Putamen (tissue), 1 donor: ENCODE measurements at regions not wholly inside any gene's neighbourhood (a gene's known extent, or its start where the extent isn't known, plus 50 kb on each side); places are given as distances from the start of the nearest gene placed in this dataset.

Experiments used
- DNase-seq: peaks from one replicate; pipeline ENCODE4 v3.0.0-alpha.2; 2016; ENCODE audit warnings: low spot score

GRCh38 chr6:167566711-167567141 is 241.8 kb downstream of the TTLL2 start:
- DNase-seq = no peak

- DNase-seq = no peak
Observed at GRCh38 chr6:167567142-167568033, 242.5 kb downstream of the TTLL2 start.

- no peak for DNase-seq
Observed at GRCh38 chr6:167568407-167569024, 243.6 kb downstream of the TTLL2 start.

GRCh38 chr6:167569041-167569805 is 244.3 kb downstream of the TTLL2 start:
- no peak for DNase-seq

GRCh38 chr6:167569879-167570278 is 245.0 kb downstream of the TTLL2 start:
- DNase-seq = no peak

GRCh38 chr6:167570460-167571400 is 245.8 kb downstream of the TTLL2 start:
- DNase-seq = no peak

GRCh38 chr6:167571550-167571949 is 246.7 kb downstream of the TTLL2 start:
- no peak for DNase-seq

GRCh38 chr6:167572106-167572505 is 247.2 kb downstream of the TTLL2 start:
- no peak for DNase-seq

- DNase-seq = no peak
Observed at GRCh38 chr6:167572841-167573271, 248.0 kb downstream of the TTLL2 start.

- no peak for DNase-seq
Observed at GRCh38 chr6:167573461-167574215, 248.8 kb downstream of the TTLL2 start.

- DNase-seq = no peak
Observed at GRCh38 chr6:167574431-167575151, 249.7 kb downstream of the TTLL2 start.

GRCh38 chr6:167575158-167575696 is 250.3 kb downstream of the TTLL2 start:
- no peak for DNase-seq

GRCh38 chr6:167576050-167576741 is 250.5 kb upstream of the AFDN start:
- no peak for DNase-seq

GRCh38 chr6:167576828-167577503 is 249.7 kb upstream of the AFDN start:
- DNase-seq = no peak

GRCh38 chr6:167577891-167578361 is 248.8 kb upstream of the AFDN start:
- DNase-seq = no peak

GRCh38 chr6:167578371-167578901 is 248.3 kb upstream of the AFDN start:
- no peak for DNase-seq

GRCh38 chr6:167579806-167580618 is 246.7 kb upstream of the AFDN start:
- DNase-seq = no peak
